Nephron progenitor cell (in vitro differentiated cells): ENCODE measurements at regions not wholly inside any gene's neighbourhood (a gene's known extent, or its start where the extent isn't known, plus 50 kb on each side); places are given as distances from the start of the nearest gene placed in this dataset.
A peak's percentile ranks its signal among the peaks of the same experiment; 100 is the strongest.

Source experiments
- DNase-seq: peaks from one replicate; pipeline ENCODE4 v3.0.0; 2021
- H3K27ac Mint-ChIP-seq: 2 replicates; pipeline ENCODE4 v1.8.0; 2021; ENCODE audit warnings: mild to moderate bottlenecking, moderate library complexity, mixed read lengths
- H3K27me3 Mint-ChIP-seq: 2 replicates; pipeline ENCODE4 v1.8.0; 2021; ENCODE audit warnings: mild to moderate bottlenecking, low read depth, mixed read lengths; ENCODE audit not compliant: poor library complexity
- H3K36me3 Mint-ChIP-seq: 2 replicates; pipeline ENCODE4 v1.8.0; 2021; ENCODE audit warnings: low read depth, mixed read lengths
- H3K4me1 Mint-ChIP-seq: 2 replicates; pipeline ENCODE4 v1.8.0; 2021; ENCODE audit warnings: mixed read lengths
- H3K4me3 Mint-ChIP-seq: 2 replicates; pipeline ENCODE4 v1.8.0; 2021; ENCODE audit warnings: mild to moderate bottlenecking, moderate library complexity, mixed read lengths
- H3K9me3 Mint-ChIP-seq: 2 replicates; pipeline ENCODE4 v1.8.0; 2021; ENCODE audit warnings: mild to moderate bottlenecking, moderate library complexity, mixed read lengths
- CTCF ChIP-seq: fragments of 200-600 bp; sonication (generic); IDR thresholded peaks from 2 replicates; pipeline ENCODE4 v1.5.0; 2021; ENCODE audit warnings: antibody characterized with exemption

- peaks cover 4% of the 10 kb centered on the region for H3K27me3 Mint-ChIP-seq
These were observed 490.9 kb upstream of the ADAMTS9 start for GRCh38 chr3:65178703-65179102.

GRCh38 chr3:65177960-65178376 lies 490.2 kb upstream of the ADAMTS9 start:
- H3K27ac Mint-ChIP-seq: no peak overlapping the region

More at GRCh38 chr3:65178703-65179102, 490.9 kb upstream of the ADAMTS9 start:
- Mint-ChIP-seq H3K9me3 (no peaks in the 10 kb centered on the region), H3K27ac (no peak overlapping the region), H3K36me3 (no peaks in the 10 kb centered on the region), H3K4me3 (no peak overlapping the region), H3K4me1 (no peaks in the 10 kb centered on the region)
- no peak for DNase-seq
- TF ChIP-seq CTCF: no peak

GRCh38 chr3:65174713-65175112 lies 486.9 kb upstream of the ADAMTS9 start:
- H3K27ac Mint-ChIP-seq: no peak overlapping the region
- H3K27me3 Mint-ChIP-seq: peaks cover 7% of the 10 kb centered on the region
- no peaks in the 10 kb centered on the region for H3K9me3 Mint-ChIP-seq
- TF ChIP-seq CTCF: no peak
- no peaks in the 10 kb centered on the region for H3K36me3 Mint-ChIP-seq
- H3K4me1 Mint-ChIP-seq: peaks cover 11% of the 10 kb centered on the region
- no peak overlapping the region for H3K4me3 Mint-ChIP-seq
- no peak for DNase-seq

More at GRCh38 chr3:65177960-65178376, 490.2 kb upstream of the ADAMTS9 start:
- no peak for DNase-seq
- no peak for TF ChIP-seq CTCF
- Mint-ChIP-seq H3K27me3 (peaks cover 4% of the 10 kb centered on the region), H3K4me1 (no peaks in the 10 kb centered on the region), H3K36me3 (no peaks in the 10 kb centered on the region), H3K4me3 (no peak overlapping the region), H3K9me3 (no peaks in the 10 kb centered on the region)

GRCh38 chr3:65173841-65174240 lies 486.0 kb upstream of the ADAMTS9 start:
- H3K4me3 Mint-ChIP-seq: no peak overlapping the region
- no peaks in the 10 kb centered on the region for H3K9me3 Mint-ChIP-seq
- no peak for DNase-seq
- H3K4me1 Mint-ChIP-seq: peaks cover 11% of the 10 kb centered on the region
- H3K36me3 Mint-ChIP-seq: no peaks in the 10 kb centered on the region
- TF ChIP-seq CTCF: no peak
- no peak overlapping the region for H3K27ac Mint-ChIP-seq
- H3K27me3 Mint-ChIP-seq: peaks cover 7% of the 10 kb centered on the region

- no peak overlapping the region for H3K4me3 Mint-ChIP-seq
- no peak for TF ChIP-seq CTCF
These were observed 484.4 kb upstream of the ADAMTS9 start for GRCh38 chr3:65172209-65172608.

GRCh38 chr3:65170390-65171042 lies 482.7 kb upstream of the ADAMTS9 start:
- Mint-ChIP-seq H3K27me3 (peaks cover 7% of the 10 kb centered on the region), H3K4me1 (peaks cover 23% of the 10 kb centered on the region), H3K4me3 (no peak overlapping the region), H3K27ac (no peak overlapping the region), H3K9me3 (no peaks in the 10 kb centered on the region), H3K36me3 (no peaks in the 10 kb centered on the region)
- DNase-seq: no peak
- TF ChIP-seq CTCF: peak; percentile 46

More at GRCh38 chr3:65172209-65172608, 484.4 kb upstream of the ADAMTS9 start:
- no peaks in the 10 kb centered on the region for H3K9me3 Mint-ChIP-seq
- H3K36me3 Mint-ChIP-seq: no peaks in the 10 kb centered on the region
- H3K4me1 Mint-ChIP-seq: peaks cover 17% of the 10 kb centered on the region
- DNase-seq: no peak
- H3K27ac Mint-ChIP-seq: no peak overlapping the region
- peaks cover 7% of the 10 kb centered on the region for H3K27me3 Mint-ChIP-seq
